Tibial nerve (tissue), 4 donors: ENCODE measurements at regions not wholly inside any gene's neighbourhood (a gene's known extent, or its start where the extent isn't known, plus 50 kb on each side); places are given as distances from the start of the nearest gene placed in this dataset.

ENCODE experiments used
- DNase-seq, 2 donors: peaks; one replicate each; pipeline ENCODE4 v3.0.0-alpha.2; 2019; ENCODE audit warnings: low spot score in 2 of 2
- H3K27ac ChIP-seq, 4 donors: fragments of 200-600 bp; sonication (generic) in 3 of 4; one replicate each; pipeline ENCODE4 v1.5.1; 2017 to 2019; ENCODE audit warnings: mild to moderate bottlenecking in 1 of 4
- H3K27me3 ChIP-seq, 2 donors: fragments of 200-600 bp; sonication (generic) in 1 of 2; one replicate each; pipeline versions ENCODE4 v1.5.1 to v1.6.0; 2017 to 2019
- H3K36me3 ChIP-seq, 3 donors: fragments of 200-600 bp; sonication (generic); one replicate each; pipeline ENCODE4 v1.5.1; 2018 to 2019
- H3K4me1 ChIP-seq, 4 donors: fragments of 200-600 bp; sonication (generic) in 3 of 4; one replicate each; pipeline ENCODE4 v1.5.1; 2017 to 2019
- H3K4me3 ChIP-seq, 4 donors: fragments of 200-600 bp; sonication (generic) in 3 of 4; one replicate each; pipeline ENCODE4 v1.5.1; 2017 to 2019; ENCODE audit warnings: mild to moderate bottlenecking in 1 of 4, moderate library complexity in 1 of 4
- H3K9me3 ChIP-seq, 4 donors: fragments of 200-600 bp; sonication (generic) in 3 of 4; one replicate each; pipeline ENCODE4 v1.5.1; 2017 to 2019
- CTCF ChIP-seq, 5 experiments: fragments of 200-600 bp in 3 of 5; fragments of 450-650 bp in 2 of 5; sonication (generic) in 3 of 5; IDR thresholded peaks; one replicate each; pipeline ENCODE4 v1.5.1; 2016 to 2019; ENCODE audit warnings: antibody characterized with exemption in 5 of 5, mild to moderate bottlenecking in 3 of 5, moderate library complexity in 2 of 5
- EP300 ChIP-seq, 2 donors: sonication (generic); formaldehyde crosslinking; IDR thresholded peaks; one replicate each; pipeline ENCODE4 v1.6.1; 2017; ENCODE audit warnings: antibody characterized with exemption in 2 of 2, mild to moderate bottlenecking in 1 of 2
- POLR2A ChIP-seq, 2 donors: fragments of 450-650 bp; IDR thresholded peaks; one replicate each; pipeline ENCODE4 v1.6.1; 2017; ENCODE audit warnings: antibody characterized with exemption in 2 of 2, mild to moderate bottlenecking in 2 of 2, moderate library complexity in 2 of 2
- WGBS, 2 donors: methylation state at CpG; one replicate each; pipeline ENCODE4 v1.1.5; 2018; 5-methylcytosine and 5-hydroxymethylcytosine counted together

DNA sequence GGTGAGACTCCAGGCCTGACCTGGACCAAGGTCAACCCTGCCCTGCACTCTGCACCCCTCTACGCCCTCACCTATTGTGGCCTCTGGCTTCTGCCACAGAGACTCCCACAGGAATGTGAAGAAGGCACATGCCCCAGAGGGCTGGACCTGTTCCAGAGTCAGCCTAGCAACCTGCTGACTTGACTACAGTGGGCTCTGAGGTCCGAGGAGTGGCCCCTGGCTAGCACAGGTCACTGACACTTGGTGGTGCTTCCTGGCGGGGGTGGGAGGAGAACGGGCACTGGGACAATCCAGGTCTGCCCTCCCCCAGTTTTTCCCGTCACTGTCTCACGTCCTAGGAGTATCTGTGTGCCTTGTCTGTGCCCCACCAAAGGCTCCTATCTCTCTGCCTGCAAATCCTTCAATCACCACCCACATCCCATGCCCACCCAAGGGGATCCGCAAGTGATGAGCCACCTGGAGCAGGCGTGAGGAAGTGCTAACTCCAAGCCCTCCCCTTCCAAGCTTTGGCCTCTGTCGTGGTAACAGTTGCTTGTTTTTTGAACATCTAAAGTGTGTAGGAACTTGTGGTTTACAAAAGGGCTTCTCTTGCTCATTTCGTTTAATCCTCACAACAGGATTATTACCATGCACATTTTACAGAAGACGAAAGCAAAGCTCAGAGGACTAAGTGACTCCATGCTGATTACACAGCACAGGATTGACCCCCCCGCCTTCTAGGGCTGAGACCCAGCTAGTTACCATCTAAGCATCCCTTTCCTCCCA lies 86.2 kb downstream of the MCFD2 start:
- Histone ChIP-seq H3K9me3 (peaks cover 0 to 4% (median 0%) of the 10 kb centered on the region in 4 donors), H3K4me1 (no peaks in the 10 kb centered on the region), H3K4me3 (no peak overlapping the region), H3K27me3 (no peaks in the 10 kb centered on the region), H3K36me3 (no peaks in the 10 kb centered on the region), H3K27ac (no peak overlapping the region)
- WGBS, 2 donors = 87 to 89% methylated on average over 12 of the region's 12 CpGs
- no peak for DNase-seq
- TF ChIP-seq CTCF (IDR thresholded peaks at IDR 0.05) (no peak), POLR2A (IDR thresholded peaks at IDR 0.05) (no peak), EP300 (IDR thresholded peaks at IDR 0.05) (no peak)

GRCh38 chr2:46828491-46829230 lies 86.9 kb downstream of the MCFD2 start:
- H3K36me3 ChIP-seq = no peaks in the 10 kb centered on the region
- TF ChIP-seq EP300 (IDR thresholded peaks at IDR 0.05) (no peak), POLR2A (IDR thresholded peaks at IDR 0.05) (no peak)
- no peaks in the 10 kb centered on the region for H3K4me1 ChIP-seq
- 89 to 96% methylated on average over 2 of the region's 2 CpGs for WGBS, 2 donors
- DNase-seq = no peak
- no peak overlapping the region for H3K4me3 ChIP-seq
- H3K9me3 ChIP-seq = peaks cover 0 to 4% (median 0%) of the 10 kb centered on the region in 4 donors
- no peaks in the 10 kb centered on the region for H3K27me3 ChIP-seq
- no peak overlapping the region for H3K27ac ChIP-seq

DNA sequence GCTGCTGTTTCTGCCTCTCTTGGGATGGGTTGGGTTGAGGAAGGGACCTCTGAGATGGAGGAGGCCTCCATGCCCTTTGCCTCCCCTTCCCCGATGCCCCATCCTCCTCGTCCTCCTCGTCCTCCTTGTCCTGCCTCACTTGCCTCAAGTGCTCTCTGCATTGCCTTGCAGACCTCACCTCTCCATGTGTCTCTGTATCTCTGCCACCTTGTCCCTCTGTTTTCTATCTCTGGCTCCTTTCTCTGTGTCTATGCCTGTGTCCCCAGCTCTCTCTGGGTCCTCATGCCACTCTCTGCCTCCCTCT lies 87.5 kb downstream of the MCFD2 start:
- Histone ChIP-seq H3K27ac (no peak overlapping the region), H3K4me3 (no peak overlapping the region), H3K27me3 (no peaks in the 10 kb centered on the region), H3K9me3 (peaks cover 0 to 4% (median 0%) of the 10 kb centered on the region in 4 donors), H3K4me1 (no peaks in the 10 kb centered on the region), H3K36me3 (no peaks in the 10 kb centered on the region)
- 89 to 93% methylated on average over 3 of the region's 3 CpGs for WGBS, 2 donors
- DNase-seq = no peak
- TF ChIP-seq POLR2A (IDR thresholded peaks at IDR 0.05) (no peak), EP300 (IDR thresholded peaks at IDR 0.05) (no peak), CTCF (IDR thresholded peaks at IDR 0.05) (no peak)

GRCh38 chr2:46827274-46828134 lies 88.1 kb downstream of the MCFD2 start:
- DNase-seq = no peak
- H3K4me3 ChIP-seq = no peak overlapping the region
- TF ChIP-seq CTCF (IDR thresholded peaks at IDR 0.05) = no peak
- no peak for TF ChIP-seq EP300 (IDR thresholded peaks at IDR 0.05)
- no peak for TF ChIP-seq POLR2A (IDR thresholded peaks at IDR 0.05)
- no peaks in the 10 kb centered on the region for H3K36me3 ChIP-seq
- H3K27me3 ChIP-seq = no peaks in the 10 kb centered on the region
- H3K4me1 ChIP-seq = no peaks in the 10 kb centered on the region
- WGBS, 2 donors = 83 to 89% methylated on average over 11 to 12 of the region's 12 CpGs
- H3K9me3 ChIP-seq = peaks cover 0 to 4% (median 0%) of the 10 kb centered on the region in 4 donors
- H3K27ac ChIP-seq = no peak overlapping the region

GRCh38 chr2:46826569-46827245 lies 88.9 kb downstream of the MCFD2 start:
- no peak for TF ChIP-seq CTCF (IDR thresholded peaks at IDR 0.05)
- no peak for TF ChIP-seq POLR2A (IDR thresholded peaks at IDR 0.05)
- no peak for TF ChIP-seq EP300 (IDR thresholded peaks at IDR 0.05)
- no peak for DNase-seq
- WGBS, 2 donors = 85 to 89% methylated on average over 14 to 15 of the region's 15 CpGs
- H3K27me3 ChIP-seq = no peaks in the 10 kb centered on the region
- H3K4me1 ChIP-seq = no peaks in the 10 kb centered on the region
- H3K27ac ChIP-seq = no peak overlapping the region
- H3K9me3 ChIP-seq = peaks cover 0 to 4% (median 0%) of the 10 kb centered on the region in 4 donors
- H3K36me3 ChIP-seq = no peaks in the 10 kb centered on the region
- no peak overlapping the region for H3K4me3 ChIP-seq
